ENCODE measurements at regions not wholly inside any gene's neighbourhood (a gene's known extent, or its start where the extent isn't known, plus 50 kb on each side); places are given as distances from the start of the nearest gene placed in this dataset.

DNA sequence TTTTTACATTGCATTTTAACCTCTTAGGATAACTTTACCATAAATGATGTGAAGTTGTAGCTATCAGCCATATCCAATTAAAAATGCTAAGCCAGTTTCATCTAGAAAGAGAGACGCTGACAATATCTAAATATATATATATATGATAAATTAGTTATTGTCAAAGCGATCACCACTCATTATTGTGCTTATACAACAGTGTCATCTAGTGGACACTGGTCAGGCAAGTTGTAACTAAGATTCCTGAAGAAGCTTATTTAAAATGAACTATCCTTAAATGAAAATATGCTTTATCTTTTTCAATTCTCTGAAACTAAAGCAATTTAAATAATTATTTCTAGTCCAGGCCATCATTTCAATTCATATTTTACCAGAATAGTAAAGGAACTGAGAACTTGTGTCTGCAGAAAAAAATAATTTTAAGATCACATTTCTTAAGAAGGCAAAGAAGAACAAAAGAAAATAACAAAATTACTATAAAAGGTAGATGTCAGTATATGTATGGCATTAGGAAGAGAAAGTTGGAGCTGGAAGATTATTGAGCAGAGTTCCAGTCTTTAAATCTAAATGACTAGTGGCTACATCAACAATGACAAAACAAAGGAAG lies 193.3 kb upstream of the SNX7 start:
- in situ Hi-C loops (cut with HindIII; ENCODE audit: low pct_unique_long_range_greater_than_20kb, low sequenced_read_pairs) = no loop called here
- no peak for TF ChIP-seq JUND (IDR thresholded peaks at IDR 0.05; ENCODE audit: low read depth)

DNA sequence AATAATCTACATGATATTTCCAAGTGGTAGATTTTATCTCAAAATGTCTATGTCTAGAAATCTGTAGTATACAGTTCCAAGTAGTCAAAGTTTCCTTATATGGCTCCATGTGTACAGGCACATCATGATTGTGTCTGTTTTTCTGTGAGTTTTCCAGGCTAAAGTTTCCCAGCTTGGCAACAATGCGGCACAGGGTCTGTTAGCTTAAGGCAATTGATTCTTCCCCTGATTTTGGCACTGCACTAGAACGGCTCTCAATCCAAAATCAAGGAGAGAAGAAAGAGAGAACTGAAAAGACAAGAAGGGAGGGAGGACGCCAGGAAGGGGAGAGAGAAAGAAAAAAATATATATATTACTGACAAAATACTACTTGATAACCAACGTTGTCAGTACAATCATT lies 193.9 kb upstream of the SNX7 start:
- in situ Hi-C loops (cut with HindIII; ENCODE audit: low pct_unique_long_range_greater_than_20kb, low sequenced_read_pairs) = no loop called here

More for the DNA sequence above, 193.3 kb upstream of the SNX7 start:
- DNase-seq (ENCODE audit: low read depth in 1 of 2, low spot score in 1 of 2) = peak in 1 of 2 experiments; percentile 46

DNA sequence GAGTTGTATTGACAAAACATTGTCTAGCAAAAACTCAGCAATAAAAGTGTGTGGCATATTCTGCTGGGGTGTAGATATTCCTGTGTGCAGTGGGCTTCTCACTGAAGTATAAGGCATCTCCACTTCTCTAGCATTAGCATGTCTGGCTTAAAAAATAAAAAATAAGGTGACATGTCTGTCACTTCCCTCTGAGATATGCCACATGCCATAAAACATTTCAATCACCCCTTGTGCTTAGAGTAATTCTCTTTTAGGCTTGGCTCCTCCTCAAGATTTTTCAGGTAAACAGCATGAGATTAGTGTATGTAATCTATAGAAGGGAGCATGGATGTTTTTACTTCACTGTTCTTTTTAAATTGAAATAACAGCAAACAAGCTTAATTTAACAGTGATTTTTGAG lies 194.4 kb upstream of the SNX7 start:
- in situ Hi-C loops (cut with HindIII; ENCODE audit: low pct_unique_long_range_greater_than_20kb, low sequenced_read_pairs) = no loop called here
- no peak for DNase-seq (ENCODE audit: low read depth in 1 of 2, low spot score in 1 of 2)
- TF ChIP-seq JUND (IDR thresholded peaks at IDR 0.05; ENCODE audit: low read depth) = no peak

More for the DNA sequence above, 193.9 kb upstream of the SNX7 start:
- no peak for DNase-seq (ENCODE audit: low read depth in 1 of 2, low spot score in 1 of 2)
- TF ChIP-seq JUND (IDR thresholded peaks at IDR 0.05; ENCODE audit: low read depth) = no peak

DNA sequence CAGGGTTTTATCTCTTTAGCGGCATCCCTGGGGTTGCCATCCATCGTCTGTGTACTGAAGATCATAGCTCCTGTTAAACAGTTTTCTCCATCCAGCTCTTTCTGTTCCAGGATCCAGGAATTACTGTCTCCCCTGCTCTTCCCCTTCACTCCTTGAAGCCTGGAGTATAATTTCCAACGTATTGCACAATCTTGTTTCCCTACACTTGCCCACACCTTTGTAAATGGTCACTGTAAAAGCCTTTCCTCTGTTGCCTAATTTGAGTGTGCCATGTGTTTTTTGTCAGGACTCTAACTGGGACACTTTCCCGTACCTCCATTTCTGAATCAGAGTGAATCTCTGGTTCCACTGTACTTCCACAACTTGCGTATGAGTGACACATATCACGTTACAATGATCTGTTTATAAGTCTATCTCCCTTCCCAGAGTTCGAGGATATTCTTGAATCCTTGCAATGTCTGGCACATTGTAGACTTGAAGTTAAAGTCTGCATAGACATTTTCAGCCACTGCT lies 199.6 kb upstream of the SNX7 start:
- in situ Hi-C loops (cut with HindIII; ENCODE audit: low pct_unique_long_range_greater_than_20kb, low sequenced_read_pairs) = no loop called here
- DNase-seq (ENCODE audit: low read depth in 1 of 2, low spot score in 1 of 2) = no peak
- no peak for TF ChIP-seq JUND (IDR thresholded peaks at IDR 0.05; ENCODE audit: low read depth)

DNA sequence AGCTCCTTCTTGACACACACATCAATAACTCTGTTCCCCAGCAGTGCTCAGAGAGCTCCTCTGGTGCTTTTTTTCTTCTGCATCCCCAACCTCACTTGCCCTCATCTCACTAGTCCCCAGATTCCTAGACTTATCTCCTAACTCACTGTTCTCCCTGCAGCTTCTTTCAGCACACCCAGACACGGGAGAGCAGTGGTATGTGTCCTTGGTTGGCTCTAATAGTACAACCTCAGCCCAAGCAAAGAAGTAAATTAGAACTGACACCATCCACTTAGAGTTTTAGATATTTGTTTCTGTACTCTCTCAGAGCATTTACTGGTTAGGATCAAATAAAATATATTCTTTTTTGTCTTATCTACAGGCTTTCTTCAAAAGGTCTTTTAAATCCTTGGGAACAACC lies 201.4 kb upstream of the SNX7 start:
- no peak for TF ChIP-seq JUND (IDR thresholded peaks at IDR 0.05; ENCODE audit: low read depth)
- in situ Hi-C loops (cut with HindIII; ENCODE audit: low pct_unique_long_range_greater_than_20kb, low sequenced_read_pairs) = no loop called here
- no peak for DNase-seq (ENCODE audit: low read depth in 1 of 2, low spot score in 1 of 2)

DNA sequence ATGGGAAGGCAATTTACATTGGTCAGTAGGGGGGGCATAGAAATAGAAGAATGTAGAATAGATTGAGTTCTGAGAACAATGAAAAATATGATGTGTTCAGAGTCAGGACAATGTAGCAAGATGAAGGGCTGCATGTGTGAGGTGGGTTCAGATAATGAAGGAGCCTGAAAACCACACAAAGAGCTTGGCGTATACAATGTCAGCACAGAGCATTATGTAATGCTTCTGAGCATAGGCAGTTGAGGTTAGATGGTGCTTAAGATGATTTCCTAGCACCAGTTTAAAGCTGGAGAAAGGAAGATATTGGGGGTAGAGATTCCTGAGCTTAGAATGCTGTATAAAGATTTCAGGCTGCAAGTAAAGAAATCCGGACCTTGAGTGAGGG lies 202.0 kb upstream of the SNX7 start:
- no peak for TF ChIP-seq JUND (IDR thresholded peaks at IDR 0.05; ENCODE audit: low read depth)
- DNase-seq (ENCODE audit: low read depth in 1 of 2, low spot score in 1 of 2) = no peak
- in situ Hi-C loops (cut with HindIII; ENCODE audit: low pct_unique_long_range_greater_than_20kb, low sequenced_read_pairs) = no loop called here

DNA sequence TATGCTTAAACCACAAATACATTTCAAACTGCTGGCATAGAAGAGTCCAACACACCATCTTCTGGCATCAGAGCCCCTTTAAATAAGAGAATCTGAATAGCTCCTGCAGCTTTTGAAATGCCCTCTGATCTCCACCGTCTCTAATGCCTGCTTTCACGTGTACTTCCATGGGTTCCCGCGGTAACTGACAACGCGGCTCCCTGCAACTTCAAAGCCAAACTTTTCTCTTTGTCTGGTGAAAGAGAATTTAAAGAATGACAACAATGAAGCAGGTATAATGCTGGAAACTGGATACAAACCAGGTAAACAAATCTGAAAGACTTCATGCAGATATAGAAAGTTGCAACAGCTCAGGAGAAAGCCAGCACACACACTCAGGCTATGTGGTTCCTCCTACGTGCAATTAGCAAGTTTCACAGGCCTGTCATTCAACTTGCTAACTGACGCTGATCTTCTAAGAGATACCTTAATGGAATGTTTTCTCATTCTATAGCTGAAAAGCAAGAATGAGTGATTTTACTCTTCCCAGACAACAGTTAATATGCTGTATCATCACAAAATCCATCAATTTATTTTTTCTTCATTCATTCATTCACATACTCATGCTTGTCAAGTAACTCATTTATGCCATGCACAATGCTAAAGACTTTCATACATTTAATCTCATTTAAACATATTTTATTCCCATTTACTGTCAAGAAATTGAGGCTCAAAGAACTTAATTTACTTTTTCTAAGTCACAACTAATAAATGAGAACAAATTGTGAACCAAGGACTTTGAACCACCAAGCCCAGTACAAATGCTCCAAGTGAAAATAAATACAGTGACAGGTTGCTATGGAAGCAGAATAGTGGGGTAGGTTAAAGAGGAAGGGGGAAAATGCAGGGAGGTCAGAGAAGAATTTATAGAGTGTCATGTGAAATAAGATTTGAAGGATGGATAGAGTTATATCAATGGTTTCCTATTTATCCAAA lies 202.7 kb upstream of the SNX7 start:
- TF ChIP-seq JUND (IDR thresholded peaks at IDR 0.05; ENCODE audit: low read depth) = no peak
- in situ Hi-C loops (cut with HindIII; ENCODE audit: low pct_unique_long_range_greater_than_20kb, low sequenced_read_pairs) = no loop called here
- DNase-seq (ENCODE audit: low read depth in 1 of 2, low spot score in 1 of 2) = no peak

DNA sequence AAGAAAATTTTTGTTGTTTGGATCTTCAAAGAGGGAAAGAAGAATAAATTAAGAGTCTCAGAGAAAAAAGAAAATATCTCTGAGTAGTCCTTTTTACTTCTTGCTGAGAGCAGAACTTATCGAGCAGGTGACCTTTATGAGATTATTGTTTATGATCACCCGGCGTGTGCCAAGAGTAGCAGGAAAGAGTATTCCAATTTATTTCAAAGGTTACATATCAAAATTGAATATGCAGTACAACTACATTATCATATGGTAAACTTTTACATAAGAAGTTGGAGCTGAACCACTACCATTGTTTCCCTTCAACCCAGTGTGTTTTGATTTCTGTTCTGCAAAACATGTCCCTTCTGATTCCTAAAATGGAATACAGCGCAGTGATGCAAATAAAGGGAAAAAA lies 204.3 kb upstream of the SNX7 start:
- TF ChIP-seq JUND (IDR thresholded peaks at IDR 0.05; ENCODE audit: low read depth) = no peak
- in situ Hi-C loops (cut with HindIII; ENCODE audit: low pct_unique_long_range_greater_than_20kb, low sequenced_read_pairs) = no loop called here
- DNase-seq (ENCODE audit: low read depth in 1 of 2, low spot score in 1 of 2) = no peak

DNA sequence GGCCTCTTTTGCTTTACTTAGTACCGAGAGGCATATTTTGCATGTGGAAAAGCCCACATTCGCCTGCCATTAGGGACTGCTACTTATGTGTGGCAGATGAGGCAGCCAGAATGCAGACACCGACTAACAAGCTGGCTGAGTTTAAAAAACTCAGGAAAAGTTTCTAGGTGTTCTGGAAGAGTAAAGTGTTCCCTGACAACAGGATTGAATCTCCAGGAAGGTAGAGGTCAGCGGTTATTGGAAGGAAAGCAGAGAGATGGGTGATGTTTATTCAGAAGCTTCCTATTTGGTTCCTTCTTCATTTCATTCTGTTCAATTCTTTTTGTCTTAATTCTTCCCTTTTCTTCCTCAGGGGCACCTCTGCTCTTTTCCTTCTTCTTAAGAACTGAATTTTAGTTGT lies 206.9 kb upstream of the SNX7 start:
- TF ChIP-seq JUND (IDR thresholded peaks at IDR 0.05; ENCODE audit: low read depth) = no peak
- no peak for DNase-seq (ENCODE audit: low read depth in 1 of 2, low spot score in 1 of 2)
- in situ Hi-C loops (cut with HindIII; ENCODE audit: low pct_unique_long_range_greater_than_20kb, low sequenced_read_pairs) = no loop called here

DNA sequence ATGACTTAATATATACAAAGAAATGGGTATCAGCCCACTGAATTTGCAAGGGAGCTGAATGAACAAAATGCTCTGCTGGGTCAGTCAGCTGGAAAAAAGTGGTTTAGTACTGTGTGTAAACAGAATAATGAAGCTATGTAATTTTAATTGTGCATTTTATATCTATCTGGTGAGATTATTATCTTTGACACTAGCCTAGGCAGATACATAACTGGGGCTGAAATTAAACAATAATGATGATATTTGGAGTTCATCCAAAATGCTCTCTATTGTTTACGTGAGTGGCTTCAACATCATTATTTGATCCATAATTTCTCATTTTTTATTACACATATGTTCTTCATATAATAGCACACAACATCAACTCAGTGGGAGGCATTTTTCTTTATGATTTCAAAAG lies 208.5 kb upstream of the SNX7 start:
- in situ Hi-C loops (cut with HindIII; ENCODE audit: low pct_unique_long_range_greater_than_20kb, low sequenced_read_pairs) = no loop called here
- DNase-seq (ENCODE audit: low read depth in 1 of 2, low spot score in 1 of 2) = no peak
- no peak for TF ChIP-seq JUND (IDR thresholded peaks at IDR 0.05; ENCODE audit: low read depth)

DNA sequence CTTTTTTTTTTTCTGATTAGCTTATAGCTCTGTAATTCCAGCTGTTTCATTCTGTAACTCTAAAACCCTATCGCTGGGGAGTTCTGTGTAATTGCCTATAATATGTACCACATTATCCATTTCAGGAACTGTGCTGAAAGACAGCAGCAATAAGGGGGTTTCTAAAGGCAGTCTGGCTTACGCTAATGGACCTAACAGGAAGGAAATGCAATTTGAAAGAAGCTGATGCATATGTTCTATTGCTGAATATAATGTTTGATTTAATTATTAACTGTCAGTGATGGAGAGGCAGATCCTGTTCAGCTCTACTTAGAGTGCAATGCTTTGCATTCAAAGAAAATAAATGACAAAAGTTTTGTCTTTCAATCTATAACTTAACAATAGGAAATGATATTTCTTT lies 209.4 kb upstream of the SNX7 start:
- in situ Hi-C loops (cut with HindIII; ENCODE audit: low pct_unique_long_range_greater_than_20kb, low sequenced_read_pairs) = no loop called here
- no peak for DNase-seq (ENCODE audit: low read depth in 1 of 2, low spot score in 1 of 2)
- TF ChIP-seq JUND (IDR thresholded peaks at IDR 0.05; ENCODE audit: low read depth) = no peak

DNA sequence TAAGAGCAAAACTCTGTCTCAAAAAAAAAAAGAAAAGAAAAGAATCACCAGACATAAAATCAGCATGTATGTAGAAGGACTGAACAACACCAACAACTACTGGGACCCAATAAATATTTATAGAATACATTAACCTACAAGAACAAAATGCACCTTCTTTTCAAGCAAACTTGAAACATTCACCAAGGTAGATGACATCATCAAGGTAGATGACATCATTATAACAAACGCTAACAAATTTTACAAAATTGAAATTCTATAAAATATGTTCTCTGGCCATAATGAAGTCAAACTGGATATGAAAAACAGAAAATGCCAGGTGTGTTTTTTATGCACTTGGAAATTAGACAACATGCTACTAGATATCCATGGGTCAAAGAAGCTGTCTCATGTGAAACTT lies 220.2 kb upstream of the SNX7 start:
- DNase-seq (ENCODE audit: low read depth in 1 of 2, low spot score in 1 of 2) = no peak
- in situ Hi-C loops (cut with HindIII; ENCODE audit: low pct_unique_long_range_greater_than_20kb, low sequenced_read_pairs) = no loop called here
- no peak for TF ChIP-seq JUND (IDR thresholded peaks at IDR 0.05; ENCODE audit: low read depth)

DNA sequence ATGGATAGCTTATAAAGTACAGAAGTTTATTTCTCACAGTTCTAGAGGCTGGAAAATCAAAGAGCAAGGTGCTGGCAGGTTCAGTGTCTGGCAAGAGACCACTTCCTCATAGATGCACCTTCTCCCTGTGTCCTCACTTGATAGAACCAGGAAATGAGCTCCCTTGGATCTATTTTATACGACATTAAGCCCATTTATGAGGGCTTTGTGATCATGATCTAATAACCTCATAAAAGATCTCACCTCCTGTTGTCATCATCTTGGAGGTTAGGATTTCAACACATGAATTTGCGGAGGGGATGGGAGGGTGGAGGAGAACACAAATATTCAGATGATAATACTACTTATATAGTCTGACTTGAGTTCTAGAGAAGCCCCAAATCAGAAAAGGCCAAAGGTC lies 222.1 kb upstream of the SNX7 start:
- no peak for TF ChIP-seq JUND (IDR thresholded peaks at IDR 0.05; ENCODE audit: low read depth)
- DNase-seq (ENCODE audit: low read depth in 1 of 2, low spot score in 1 of 2) = no peak
- in situ Hi-C loops (cut with HindIII; ENCODE audit: low pct_unique_long_range_greater_than_20kb, low sequenced_read_pairs) = no loop called here

All from T47D (cell line).